GM04504 (cell line): ENCODE measurements at regions not wholly inside any gene's neighbourhood (a gene's known extent, or its start where the extent isn't known, plus 50 kb on each side); places are given as distances from the start of the nearest gene placed in this dataset.
"Not testable (repeated sequence)": the region's sequence is repeated elsewhere in the genome, so short reads cannot be mapped to it uniquely, and the experiment has no call there.

Experiments used
- DNase-seq: peaks from one replicate; pipeline ENCODE4 v3.0.0-alpha.2; 2012; ENCODE audit warnings: low read depth

GRCh38 chr2:180829836-180830235, 150.6 kb upstream of the UBE2E3 start:
- DNase-seq, result no peak

GRCh38 chr2:180829261-180829660, 151.1 kb upstream of the UBE2E3 start:
- DNase-seq, result no peak

GRCh38 chr2:180828756-180829155, 151.6 kb upstream of the UBE2E3 start:
- DNase-seq, result no peak

GRCh38 chr2:180823546-180824141, 156.8 kb upstream of the UBE2E3 start:
- DNase-seq, result peak; percentile 32

- no peak for DNase-seq
Observed at GRCh38 chr2:180819106-180819505, 161.3 kb upstream of the UBE2E3 start.

- DNase-seq, result not testable (repeated sequence)
Observed at GRCh38 chr2:180818700-180819099, 161.7 kb upstream of the UBE2E3 start.

- no peak for DNase-seq
Observed at GRCh38 chr2:180799141-180799540, 181.3 kb upstream of the UBE2E3 start.

- DNase-seq, result no peak
Observed at GRCh38 chr2:180790891-180791290, 189.5 kb upstream of the UBE2E3 start.

- no peak for DNase-seq
Observed at GRCh38 chr2:180787330-180787729, 193.1 kb upstream of the UBE2E3 start.

- no peak for DNase-seq
Observed at GRCh38 chr2:180781276-180781675, 199.1 kb upstream of the UBE2E3 start.

GRCh38 chr2:180778291-180778690, 202.1 kb upstream of the UBE2E3 start:
- no peak for DNase-seq

- DNase-seq, result no peak
Observed at GRCh38 chr2:180776921-180777320, 203.5 kb upstream of the UBE2E3 start.

- DNase-seq, result no peak
Observed at GRCh38 chr2:180775711-180776110, 204.7 kb upstream of the UBE2E3 start.

GRCh38 chr2:180765316-180765715, 215.1 kb upstream of the UBE2E3 start:
- not testable (repeated sequence) for DNase-seq

GRCh38 chr2:180763263-180763989, 217.0 kb upstream of the UBE2E3 start:
- no peak for DNase-seq

GRCh38 chr2:180761224-180761623, 219.2 kb upstream of the UBE2E3 start:
- DNase-seq, result peak; percentile 47

- no peak for DNase-seq
Observed at GRCh38 chr2:180759631-180760030, 220.8 kb upstream of the UBE2E3 start.

GRCh38 chr2:180753809-180754761, 226.3 kb upstream of the UBE2E3 start:
- DNase-seq, result no peak

- DNase-seq, result no peak
Observed at GRCh38 chr2:180751306-180751920, 229.0 kb upstream of the UBE2E3 start.

- DNase-seq, result no peak
Observed at GRCh38 chr2:180747728-180748127, 232.7 kb upstream of the UBE2E3 start.

- no peak for DNase-seq
Observed at GRCh38 chr2:180743401-180743800, 237.0 kb upstream of the UBE2E3 start.

- no peak for DNase-seq
Observed at GRCh38 chr2:180742801-180743200, 237.6 kb upstream of the UBE2E3 start.
